Activated T-cell treated with anti-CD3 and anti-CD28 coated beads for 24 hours (primary cell): ENCODE measurements at regions not wholly inside any gene's neighbourhood (a gene's known extent, or its start where the extent isn't known, plus 50 kb on each side); places are given as distances from the start of the nearest gene placed in this dataset.
"Not testable (repeated sequence)": the region's sequence is repeated elsewhere in the genome, so short reads cannot be mapped to it uniquely, and the experiment has no call there.

Experiments used
- DNase-seq: peaks from one replicate; pipeline ENCODE4 v3.0.0-alpha.2; 2020; ENCODE audit warnings: low read depth

- DNase-seq, result no peak
These were observed 423.2 kb upstream of the CRIM1 start for GRCh38 chr2:35932276-35932963.

GRCh38 chr2:35931626-35932025 is 424.0 kb upstream of the CRIM1 start:
- DNase-seq, result no peak

GRCh38 chr2:35931115-35931514 is 424.5 kb upstream of the CRIM1 start:
- DNase-seq, result no peak

DNA sequence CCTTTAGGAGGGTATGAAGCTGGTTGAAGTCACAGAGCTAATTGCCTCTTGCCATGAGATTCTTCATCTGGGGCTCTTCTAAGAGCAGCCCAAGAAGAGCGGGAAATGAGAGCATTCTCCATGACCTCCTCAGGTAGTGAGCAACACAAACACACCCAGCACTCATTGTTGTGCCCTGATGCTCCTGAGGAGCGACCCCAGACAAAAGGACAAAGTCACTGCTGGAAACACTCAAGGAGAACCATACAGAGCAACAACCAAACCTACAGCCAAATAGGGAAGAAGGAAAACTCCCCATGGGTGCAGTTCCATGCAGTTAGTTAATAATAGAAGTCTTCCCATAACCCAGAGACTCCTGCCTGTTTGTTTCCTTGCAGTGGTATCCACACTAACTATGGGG is 426.0 kb upstream of the CRIM1 start:
- DNase-seq, result no peak

- no peak for DNase-seq
These were observed 435.5 kb upstream of the CRIM1 start for GRCh38 chr2:35920061-35920460.

DNA sequence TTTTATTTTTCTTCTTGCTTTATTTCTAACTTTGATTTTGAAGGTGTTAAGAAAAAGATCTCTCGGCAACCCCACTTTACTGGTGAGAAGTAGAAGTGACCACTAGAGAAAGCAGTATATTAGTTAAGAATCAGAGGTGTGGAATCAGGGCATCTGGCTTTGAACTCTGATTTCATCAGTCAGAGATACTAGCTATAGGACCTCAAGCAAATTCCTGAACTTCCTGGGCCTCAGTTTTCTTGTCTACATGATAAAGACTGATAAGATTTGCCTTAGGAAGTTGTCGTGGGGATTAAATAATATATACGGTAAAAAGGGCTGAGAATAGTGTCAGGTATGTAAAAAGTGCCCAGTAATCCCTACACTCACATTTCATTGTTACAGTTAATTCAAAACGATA is 440.3 kb upstream of the CRIM1 start:
- no peak for DNase-seq

DNA sequence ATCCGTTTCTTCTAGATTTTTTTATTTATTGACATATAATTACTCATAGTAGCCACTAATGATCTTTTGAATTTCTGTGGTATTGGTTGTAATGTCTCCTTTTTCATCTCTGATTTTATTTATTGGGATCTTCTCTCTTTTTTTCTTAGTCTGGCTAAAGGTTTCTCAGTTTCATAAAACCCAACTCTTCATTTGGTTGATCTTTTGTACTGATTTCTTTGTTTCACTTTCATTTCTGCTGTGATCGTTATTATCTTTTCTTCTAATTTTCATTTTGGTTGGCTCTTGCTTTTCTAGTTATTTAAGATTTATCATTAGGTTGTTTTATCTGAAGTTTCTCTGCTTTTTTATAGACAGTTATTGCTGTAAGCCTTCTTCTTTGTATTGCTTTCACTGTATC is 463.6 kb upstream of the CRIM1 start:
- DNase-seq, result no peak

DNA sequence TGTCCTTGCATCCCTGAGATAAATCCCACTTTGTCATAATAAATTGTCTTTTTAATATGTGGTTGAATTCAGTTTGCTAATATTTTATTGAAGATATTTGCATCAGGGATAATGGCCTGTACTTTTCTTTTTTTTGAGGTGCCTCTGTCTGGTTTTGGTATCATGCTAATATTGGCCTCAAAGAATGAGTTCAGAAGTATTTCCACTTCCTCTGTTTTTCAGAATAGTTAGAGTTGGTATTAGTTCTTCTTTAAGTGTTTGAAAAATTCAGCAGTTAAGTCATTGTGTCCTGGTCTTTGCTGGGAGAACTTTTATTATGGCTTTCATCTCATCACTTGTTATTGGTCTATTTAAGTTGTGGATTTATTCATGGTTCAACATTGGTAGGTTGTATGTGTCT is 464.1 kb upstream of the CRIM1 start:
- no peak for DNase-seq

DNA sequence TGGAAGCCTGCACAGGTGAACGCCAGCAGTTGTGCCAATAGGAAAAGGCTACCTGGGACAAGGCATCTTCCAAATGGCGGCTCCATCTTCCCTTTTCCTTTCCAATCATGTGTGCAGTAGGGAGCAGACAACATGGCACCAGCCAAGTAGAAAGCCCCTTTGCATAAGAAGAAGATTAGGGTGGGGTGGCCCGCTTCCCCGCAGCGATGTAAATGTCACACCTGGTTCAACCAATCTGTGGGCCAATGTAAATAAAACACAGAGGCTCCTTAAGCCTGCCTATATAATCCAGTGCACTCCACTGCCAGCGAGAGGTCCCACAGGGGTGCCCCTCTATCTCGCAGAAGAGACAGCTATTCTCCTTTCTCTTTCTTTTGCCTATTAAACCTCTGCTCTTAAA is 468.4 kb upstream of the CRIM1 start:
- no peak for DNase-seq

- DNase-seq, result no peak
These were observed 481.7 kb upstream of the CRIM1 start for GRCh38 chr2:35873921-35874320.

- DNase-seq, result no peak
These were observed 483.9 kb upstream of the CRIM1 start for GRCh38 chr2:35871672-35872071.

GRCh38 chr2:35870713-35871112 is 484.9 kb upstream of the CRIM1 start:
- DNase-seq, result no peak

GRCh38 chr2:35864141-35864540 is 491.4 kb upstream of the CRIM1 start:
- DNase-seq, result no peak

GRCh38 chr2:35858216-35858615 is 497.4 kb upstream of the CRIM1 start:
- DNase-seq, result no peak

DNA sequence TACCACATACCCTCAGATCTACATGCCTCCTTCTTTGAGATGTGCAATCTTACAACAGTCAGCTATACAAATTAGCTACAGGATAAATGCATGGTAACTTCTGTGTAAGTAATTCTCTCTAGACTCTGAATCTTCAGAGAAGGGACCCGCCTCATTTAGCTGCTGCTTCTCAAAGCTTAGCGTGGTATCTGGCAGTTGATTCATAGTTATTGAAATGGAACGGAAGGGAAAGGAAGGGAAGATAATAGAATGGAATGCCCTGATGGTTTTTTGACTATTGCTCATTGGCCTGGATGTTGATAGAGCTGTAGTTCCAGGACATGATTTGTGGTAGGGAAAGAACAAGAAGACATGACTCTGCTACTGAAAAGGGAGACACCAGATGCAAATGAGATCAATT is 498.1 kb upstream of the CRIM1 start:
- DNase-seq, result no peak

DNA sequence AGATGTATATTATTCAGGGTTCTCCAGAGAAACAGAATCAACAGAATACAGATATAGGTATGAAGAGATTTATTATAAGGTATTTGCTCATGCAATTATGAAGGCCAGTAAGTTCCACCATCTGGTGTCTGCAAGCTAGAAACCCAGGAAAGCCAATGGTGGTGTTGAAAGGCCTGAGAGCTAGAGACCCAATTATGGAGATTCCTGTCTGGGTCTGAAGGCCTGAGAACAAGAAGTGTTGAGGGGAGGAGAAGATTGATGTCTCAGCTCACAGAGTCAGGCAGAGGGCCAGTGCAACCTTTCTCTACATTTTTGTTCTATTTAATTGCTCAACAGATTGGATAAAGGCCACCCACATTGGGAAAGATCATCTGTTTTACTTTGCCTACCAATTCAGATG is 524.2 kb upstream of the CRIM1 start:
- no peak for DNase-seq

- no peak for DNase-seq
These were observed 524.7 kb upstream of the CRIM1 start for GRCh38 chr2:35830833-35831232.

GRCh38 chr2:35827086-35827485 is 528.5 kb upstream of the CRIM1 start:
- no peak for DNase-seq

- DNase-seq, result no peak
These were observed 532.9 kb upstream of the CRIM1 start for GRCh38 chr2:35822716-35823115.

GRCh38 chr2:35821675-35822074 is 533.9 kb upstream of the CRIM1 start:
- no peak for DNase-seq

DNA sequence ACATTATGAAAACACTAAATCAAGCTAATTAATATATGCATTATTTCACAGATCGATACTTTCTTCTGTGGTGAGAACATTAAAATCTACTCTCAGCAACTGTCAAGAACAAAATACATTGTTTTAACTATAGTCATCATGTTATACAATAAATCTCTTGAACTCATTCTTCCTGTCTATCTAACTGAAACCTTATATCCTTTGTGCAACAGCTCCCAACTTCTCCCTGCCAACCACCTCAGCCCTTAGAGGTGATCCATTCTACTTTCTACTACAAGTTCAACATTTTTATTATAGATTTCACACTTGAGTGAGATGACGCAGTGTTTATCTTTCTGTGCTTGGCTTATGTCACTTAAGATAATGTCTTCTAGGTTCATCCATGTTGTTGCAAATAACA is 535.2 kb upstream of the CRIM1 start:
- DNase-seq, result no peak

DNA sequence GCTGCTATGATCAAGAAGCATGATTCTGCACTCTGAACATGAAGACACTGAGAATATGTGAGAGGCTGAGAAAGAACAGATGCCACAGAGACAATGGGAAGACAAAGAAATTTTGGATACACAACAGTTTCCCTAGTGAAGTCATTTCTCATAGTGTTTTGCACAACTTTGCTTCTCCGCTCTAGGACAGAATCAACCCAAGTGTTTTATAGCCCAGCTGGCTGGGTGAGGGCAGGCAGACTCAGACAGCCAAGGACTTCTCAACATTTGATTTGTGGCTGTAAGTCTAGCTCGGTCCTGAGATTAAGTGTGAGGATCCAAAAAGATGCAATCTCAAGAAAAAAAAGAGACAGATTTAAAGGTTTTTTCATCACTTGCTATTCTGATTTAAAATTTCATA is 536.5 kb upstream of the CRIM1 start:
- DNase-seq, result no peak

DNA sequence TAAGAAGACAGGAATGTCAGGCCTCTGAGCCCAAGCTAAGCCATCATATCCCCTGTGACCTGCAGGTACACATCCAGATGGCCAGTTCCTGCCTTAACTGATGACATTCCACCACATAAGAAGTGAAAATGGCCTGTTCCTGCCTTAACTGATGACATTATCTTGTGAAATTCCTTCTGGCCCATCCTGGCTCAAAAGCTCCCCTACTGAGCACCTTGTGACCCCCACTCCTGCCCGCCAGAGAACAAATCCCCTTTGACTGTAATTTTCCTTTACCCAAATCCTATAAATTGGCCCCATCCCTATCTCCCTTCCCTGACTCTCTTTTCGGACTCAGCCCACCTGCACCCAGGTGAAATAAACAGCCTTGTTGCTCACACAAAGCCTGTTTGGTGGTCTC is 537.2 kb upstream of the CRIM1 start:
- DNase-seq, result not testable (repeated sequence)

DNA sequence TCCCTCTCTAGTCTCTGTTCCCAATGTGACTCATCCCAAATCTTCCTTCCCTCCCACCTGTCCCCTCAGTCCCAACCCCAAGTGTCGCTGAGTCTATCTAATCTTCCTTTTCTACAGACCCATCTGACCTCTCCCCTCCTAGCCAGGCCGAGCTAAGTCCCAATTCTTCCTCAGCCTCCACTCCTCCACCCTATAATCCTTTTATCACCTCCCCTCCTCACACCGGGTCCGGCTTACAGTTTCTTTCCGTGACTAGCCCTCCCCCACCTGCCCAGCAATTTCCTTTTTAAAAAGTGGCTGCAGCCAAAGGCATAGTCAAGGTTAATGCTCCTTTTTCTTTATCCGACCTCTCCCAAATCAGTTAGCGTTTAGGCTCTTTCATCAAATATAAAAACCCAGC is 541.0 kb upstream of the CRIM1 start:
- not testable (repeated sequence) for DNase-seq

GRCh38 chr2:35803126-35803525 is 552.5 kb upstream of the CRIM1 start:
- DNase-seq, result no peak
